ENCODE measurements at regions not wholly inside any gene's neighbourhood (a gene's known extent, or its start where the extent isn't known, plus 50 kb on each side); places are given as distances from the start of the nearest gene placed in this dataset.
"Not testable (repeated sequence)": the region's sequence is repeated elsewhere in the genome, so short reads cannot be mapped to it uniquely, and the experiment has no call there.

GRCh38 chr10:30705625-30706149 lies 76.1 kb upstream of the LYZL2 start:
- no peak for ATAC-seq
- intact Hi-C loops (cut with DNase I), result no loop called here

GRCh38 chr10:30705101-30705624 lies 75.6 kb upstream of the LYZL2 start:
- DNase-seq (ENCODE audit: low spot score), result no peak
- no peak for ATAC-seq
- intact Hi-C loops (cut with DNase I), result no loop called here

More at GRCh38 chr10:30705625-30706149, 76.1 kb upstream of the LYZL2 start:
- no peak for DNase-seq (ENCODE audit: low spot score)

- intact Hi-C loops (cut with DNase I); ATAC-seq; DNase-seq (ENCODE audit: low spot score): not testable (repeated sequence)
Measured at GRCh38 chr10:30704601-30705100, 75.1 kb upstream of the LYZL2 start.

- DNase-seq (ENCODE audit: low spot score), result no peak
- intact Hi-C loops (cut with DNase I), result no loop called here
- no peak for ATAC-seq
Measured at GRCh38 chr10:30704026-30704600, 74.6 kb upstream of the LYZL2 start.

GRCh38 chr10:30703446-30703845 lies 73.9 kb upstream of the LYZL2 start:
- intact Hi-C loops (cut with DNase I); ATAC-seq; DNase-seq (ENCODE audit: low spot score): not testable (repeated sequence)

DNA sequence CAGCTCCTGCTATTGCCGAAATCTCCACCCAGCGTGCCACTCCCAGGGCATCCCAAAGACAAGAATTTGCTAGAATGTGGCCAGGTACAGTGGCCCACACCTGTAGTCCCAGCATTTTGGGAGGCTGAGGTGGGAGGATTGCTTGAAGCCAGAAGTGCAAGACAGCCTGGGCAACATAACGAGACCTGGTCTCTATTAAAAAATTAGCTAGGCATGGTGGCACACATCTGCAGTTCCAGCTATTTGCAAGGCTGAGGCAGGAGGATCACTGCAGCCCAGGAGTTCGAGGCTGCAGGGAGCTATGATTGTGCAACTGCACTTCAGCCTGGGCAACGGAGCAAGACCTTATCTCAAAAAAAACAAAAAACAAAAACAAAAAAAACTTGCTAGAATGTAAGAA lies 73.3 kb upstream of the LYZL2 start:
- ATAC-seq, result no peak
- intact Hi-C loops (cut with DNase I), result no loop called here

GRCh38 chr10:30701451-30702173 lies 72.1 kb upstream of the LYZL2 start:
- intact Hi-C loops (cut with DNase I), result no loop called here
- DNase-seq (ENCODE audit: low spot score) (no peak), ATAC-seq (peak; percentile 79)

More for the DNA sequence above, 73.3 kb upstream of the LYZL2 start:
- no peak for DNase-seq (ENCODE audit: low spot score)

GRCh38 chr10:30697806-30698205 lies 68.3 kb upstream of the LYZL2 start:
- DNase-seq (ENCODE audit: low spot score) (no peak), ATAC-seq (no peak)
- intact Hi-C loops (cut with DNase I), result no loop called here

GRCh38 chr10:30697221-30697620 lies 67.7 kb upstream of the LYZL2 start:
- ATAC-seq; DNase-seq (ENCODE audit: low spot score); intact Hi-C loops (cut with DNase I): not testable (repeated sequence)

DNA sequence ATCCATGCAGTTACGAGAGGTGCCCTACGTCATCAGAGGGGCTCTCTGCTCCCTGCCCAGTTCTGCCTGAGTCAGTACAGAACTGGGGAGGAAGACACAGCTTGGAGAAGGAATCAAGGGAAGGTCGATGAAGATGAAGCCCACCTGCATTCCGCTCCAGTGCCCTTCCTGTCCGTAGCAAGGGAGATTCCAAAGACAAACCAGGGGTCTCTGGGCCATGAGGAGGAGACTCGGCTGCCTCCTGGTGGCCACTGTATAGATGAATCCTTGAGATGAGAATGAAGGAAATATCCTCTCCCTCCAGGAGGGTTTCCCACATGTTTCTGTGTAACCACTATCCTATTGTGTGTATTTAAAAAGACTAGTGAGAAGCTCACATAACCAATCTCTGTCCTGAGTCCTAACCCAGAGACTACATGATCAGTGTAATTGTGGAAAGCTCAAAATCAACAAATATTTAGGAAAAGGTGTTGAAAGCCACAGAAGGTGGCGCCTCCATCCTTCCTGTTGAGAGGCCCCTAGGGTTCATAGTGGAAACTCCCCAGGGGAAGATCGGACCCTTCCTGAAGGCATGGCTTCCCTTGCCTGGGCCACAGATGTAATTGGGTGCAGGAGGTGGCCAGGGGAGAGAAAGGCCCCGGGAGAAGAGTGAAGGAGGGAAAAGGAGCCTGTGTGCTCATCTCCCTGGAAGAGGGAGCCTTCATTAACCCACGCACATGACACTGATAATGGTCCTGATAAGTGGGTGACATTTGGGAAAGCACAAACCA lies 67.0 kb upstream of the LYZL2 start:
- DNase-seq (ENCODE audit: low spot score); ATAC-seq: not testable (repeated sequence)

GRCh38 chr10:30695481-30696236 lies 66.1 kb upstream of the LYZL2 start:
- ATAC-seq; intact Hi-C loops (cut with DNase I); DNase-seq (ENCODE audit: low spot score): not testable (repeated sequence)

More for the DNA sequence above, 67.0 kb upstream of the LYZL2 start:
- intact Hi-C loops (cut with DNase I), result not testable (repeated sequence)

DNA sequence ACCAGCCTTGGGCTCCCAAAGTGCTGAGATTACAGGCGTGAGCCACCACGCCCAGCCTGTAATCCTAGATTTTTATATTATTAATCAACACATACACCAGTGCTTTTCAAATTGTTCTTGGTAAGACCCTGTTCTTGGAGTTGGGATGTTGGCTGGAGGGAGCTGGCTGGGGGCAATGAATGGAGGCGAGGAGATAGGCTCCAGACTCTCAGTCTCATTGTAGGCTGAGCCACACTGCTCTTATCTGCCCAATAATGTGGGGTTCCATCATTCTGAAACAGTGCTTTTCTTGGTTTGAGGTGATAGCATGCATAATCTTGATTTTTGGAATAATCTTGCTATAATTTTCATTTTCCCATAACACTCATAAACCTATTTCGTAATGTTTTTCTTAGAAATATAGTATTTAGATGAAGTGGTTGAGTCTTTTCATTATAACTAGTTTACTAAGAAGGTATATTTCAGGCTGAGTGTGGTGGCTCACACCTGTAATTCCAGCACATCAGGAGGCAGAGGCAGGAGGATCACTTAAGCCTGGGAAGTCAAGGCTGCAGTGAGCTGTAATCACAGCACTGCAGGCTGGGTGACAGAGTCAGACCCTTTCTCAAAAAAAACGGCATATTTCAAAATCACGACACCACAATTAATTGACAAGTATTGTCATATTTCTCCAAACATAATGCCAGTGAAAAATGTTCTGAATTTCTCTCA lies 65.1 kb upstream of the LYZL2 start:
- DNase-seq (ENCODE audit: low spot score) (no peak), ATAC-seq (no peak)
- intact Hi-C loops (cut with DNase I), result no loop called here

DNA sequence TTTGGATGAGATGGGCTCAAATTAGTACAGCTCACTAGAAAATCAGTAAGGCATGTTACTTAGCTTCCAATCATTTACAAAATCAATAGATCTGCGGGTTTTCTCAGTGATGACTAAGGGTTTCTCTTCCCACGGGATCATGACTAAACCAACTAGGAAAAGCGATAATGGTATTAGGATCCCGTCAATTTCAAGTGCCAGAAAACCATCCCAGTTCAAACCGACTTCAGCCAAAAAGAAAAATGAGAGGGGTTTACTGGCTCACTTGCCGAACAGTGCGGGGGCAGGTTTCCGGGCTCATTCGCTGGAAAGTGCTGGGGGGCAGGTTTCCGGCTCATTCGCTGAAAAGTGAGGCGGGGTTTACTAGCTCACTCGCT lies 62.1 kb upstream of the LYZL2 start:
- DNase-seq (ENCODE audit: low spot score), result no peak
- peak; percentile 46 for ATAC-seq
- intact Hi-C loops (cut with DNase I), result no loop called here

- intact Hi-C loops (cut with DNase I); DNase-seq (ENCODE audit: low spot score); ATAC-seq: not testable (repeated sequence)
Measured at GRCh38 chr10:30690948-30691638, 61.5 kb upstream of the LYZL2 start.

DNA sequence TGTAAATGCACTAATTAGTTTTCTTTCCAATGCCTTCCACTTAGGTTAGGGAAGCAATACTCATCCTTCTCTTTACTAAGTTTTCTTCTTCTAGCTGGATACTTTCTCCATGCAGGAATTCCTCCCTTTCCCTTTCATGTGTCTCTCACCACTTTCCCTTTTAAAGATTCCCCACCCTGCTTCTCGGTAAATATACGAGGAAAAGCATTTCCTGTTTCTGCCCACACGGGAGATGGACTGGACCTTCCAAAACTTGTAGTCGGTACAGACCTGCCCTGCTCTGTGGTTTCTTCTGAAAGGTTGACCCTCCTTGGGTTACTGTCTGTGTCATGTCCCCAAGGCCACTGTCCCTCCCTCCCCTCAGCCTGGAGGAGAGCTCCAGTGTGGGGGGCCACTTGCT lies 58.9 kb upstream of the LYZL2 start:
- no peak for DNase-seq (ENCODE audit: low spot score)
- ATAC-seq, result no peak
- intact Hi-C loops (cut with DNase I), result no loop called here

- intact Hi-C loops (cut with DNase I), result no loop called here
- ATAC-seq, result peak; percentile 92
- peak; percentile 91 for DNase-seq (ENCODE audit: low spot score)
Measured at GRCh38 chr10:30687698-30688213, 58.2 kb upstream of the LYZL2 start.

DNA sequence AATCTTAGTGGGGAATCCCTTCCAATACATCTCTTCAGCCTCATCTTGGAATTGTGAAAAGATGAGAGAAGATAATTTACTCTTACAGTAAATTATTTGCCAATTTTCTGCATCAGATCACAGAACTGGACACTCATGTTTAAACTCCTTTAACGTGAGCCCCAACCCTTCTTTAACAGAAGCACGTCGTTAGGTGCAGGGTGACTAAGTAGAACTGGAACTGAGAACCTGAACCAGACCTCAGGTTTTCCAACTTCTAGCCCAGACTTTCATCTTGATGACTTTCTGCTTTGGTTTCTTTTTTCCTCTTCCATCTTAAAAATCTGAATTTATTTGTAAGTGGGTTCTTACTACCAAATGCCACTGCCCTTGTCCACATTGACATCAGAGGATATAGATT lies 57.2 kb upstream of the LYZL2 start:
- ATAC-seq (no peak), DNase-seq (ENCODE audit: low spot score) (no peak)
- intact Hi-C loops (cut with DNase I), result no loop called here
